ENCODE measurements at regions not wholly inside any gene's neighbourhood (a gene's known extent, or its start where the extent isn't known, plus 50 kb on each side); places are given as distances from the start of the nearest gene placed in this dataset.
A peak's percentile ranks its signal among the peaks of the same experiment; 100 is the strongest.

DNA sequence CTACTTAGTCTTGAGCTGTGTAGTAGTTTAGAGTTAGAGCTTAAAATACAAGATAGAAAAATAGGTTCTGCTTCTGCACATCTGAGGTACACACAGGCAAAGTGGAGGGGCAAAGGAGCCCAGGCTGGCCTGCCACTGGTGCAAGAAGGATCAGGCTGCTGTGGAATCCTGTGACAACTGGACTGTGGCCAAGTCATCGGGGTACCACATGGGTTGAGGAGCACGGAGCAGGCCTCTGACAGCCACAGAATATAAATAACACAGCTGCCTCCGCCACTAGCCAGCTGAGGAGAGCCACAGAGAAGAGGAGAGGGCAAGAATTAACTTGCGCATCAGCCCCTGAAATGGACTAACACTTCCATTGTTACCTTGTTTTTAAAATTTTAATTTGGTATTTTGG is 206.0 kb upstream of the MARCKS start:
- no peak overlapping the region for H3K4me3 ChIP-seq (ENCODE audit: low read depth, low read length)
- TF ChIP-seq, protein P1, sequence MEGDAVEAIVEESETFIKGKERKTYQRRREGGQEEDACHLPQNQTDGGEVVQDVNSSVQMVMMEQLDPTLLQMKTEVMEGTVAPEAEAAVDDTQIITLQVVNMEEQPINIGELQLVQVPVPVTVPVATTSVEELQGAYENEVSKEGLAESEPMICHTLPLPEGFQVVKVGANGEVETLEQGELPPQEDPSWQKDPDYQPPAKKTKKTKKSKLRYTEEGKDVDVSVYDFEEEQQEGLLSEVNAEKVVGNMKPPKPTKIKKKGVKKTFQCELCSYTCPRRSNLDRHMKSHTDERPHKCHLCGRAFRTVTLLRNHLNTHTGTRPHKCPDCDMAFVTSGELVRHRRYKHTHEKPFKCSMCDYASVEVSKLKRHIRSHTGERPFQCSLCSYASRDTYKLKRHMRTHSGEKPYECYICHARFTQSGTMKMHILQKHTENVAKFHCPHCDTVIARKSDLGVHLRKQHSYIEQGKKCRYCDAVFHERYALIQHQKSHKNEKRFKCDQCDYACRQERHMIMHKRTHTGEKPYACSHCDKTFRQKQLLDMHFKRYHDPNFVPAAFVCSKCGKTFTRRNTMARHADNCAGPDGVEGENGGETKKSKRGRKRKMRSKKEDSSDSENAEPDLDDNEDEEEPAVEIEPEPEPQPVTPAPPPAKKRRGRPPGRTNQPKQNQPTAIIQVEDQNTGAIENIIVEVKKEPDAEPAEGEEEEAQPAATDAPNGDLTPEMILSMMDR (IDR thresholded peaks at IDR 0.05; ENCODE audit: insufficient read depth, low read depth, low read length, missing control alignments) = no peak
- no peak for DNase-seq (ENCODE audit: low read depth)

GRCh38 chr6:113651920-113652319 is 205.2 kb upstream of the MARCKS start:
- TF ChIP-seq, protein P1 (IDR thresholded peaks at IDR 0.05; ENCODE audit: insufficient read depth, low read depth, low read length, missing control alignments) = no peak
- no peak overlapping the region for H3K4me3 ChIP-seq (ENCODE audit: low read depth, low read length)
- peak; percentile 50 for DNase-seq (ENCODE audit: low read depth)

- H3K4me3 ChIP-seq (ENCODE audit: low read depth, low read length) = no peak overlapping the region
- TF ChIP-seq, protein P1 (IDR thresholded peaks at IDR 0.05; ENCODE audit: insufficient read depth, low read depth, low read length, missing control alignments) = no peak
- DNase-seq (ENCODE audit: low read depth) = no peak
Measured at GRCh38 chr6:113653275-113653674, 203.9 kb upstream of the MARCKS start.

DNA sequence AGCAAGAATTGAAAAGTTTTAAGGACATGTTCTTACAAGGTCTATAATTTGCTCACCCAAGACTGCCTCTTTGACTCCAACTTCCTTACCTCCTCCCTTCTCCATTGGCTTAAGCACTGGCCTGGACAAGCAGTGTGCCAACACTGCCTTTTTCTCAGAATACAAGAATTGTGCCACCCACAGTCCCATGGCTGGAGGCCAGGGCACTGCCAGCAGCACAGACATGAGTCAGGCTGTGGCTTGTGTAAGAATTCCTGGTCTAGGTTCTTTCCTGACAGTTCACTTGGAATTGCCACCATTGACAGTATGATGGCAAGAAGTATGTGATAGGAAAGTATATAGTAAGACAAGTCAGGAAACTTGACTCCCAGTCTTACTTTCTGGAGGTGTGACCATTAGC is 202.7 kb upstream of the MARCKS start:
- TF ChIP-seq, protein P1 (IDR thresholded peaks at IDR 0.05; ENCODE audit: insufficient read depth, low read depth, low read length, missing control alignments) = no peak
- H3K4me3 ChIP-seq (ENCODE audit: low read depth, low read length) = no peak overlapping the region
- no peak for DNase-seq (ENCODE audit: low read depth)

- DNase-seq (ENCODE audit: low read depth) = no peak
- TF ChIP-seq, protein P1 (IDR thresholded peaks at IDR 0.05; ENCODE audit: insufficient read depth, low read depth, low read length, missing control alignments) = no peak
- H3K4me3 ChIP-seq (ENCODE audit: low read depth, low read length) = no peak overlapping the region
Measured at GRCh38 chr6:113655761-113656160, 201.4 kb upstream of the MARCKS start.

DNA sequence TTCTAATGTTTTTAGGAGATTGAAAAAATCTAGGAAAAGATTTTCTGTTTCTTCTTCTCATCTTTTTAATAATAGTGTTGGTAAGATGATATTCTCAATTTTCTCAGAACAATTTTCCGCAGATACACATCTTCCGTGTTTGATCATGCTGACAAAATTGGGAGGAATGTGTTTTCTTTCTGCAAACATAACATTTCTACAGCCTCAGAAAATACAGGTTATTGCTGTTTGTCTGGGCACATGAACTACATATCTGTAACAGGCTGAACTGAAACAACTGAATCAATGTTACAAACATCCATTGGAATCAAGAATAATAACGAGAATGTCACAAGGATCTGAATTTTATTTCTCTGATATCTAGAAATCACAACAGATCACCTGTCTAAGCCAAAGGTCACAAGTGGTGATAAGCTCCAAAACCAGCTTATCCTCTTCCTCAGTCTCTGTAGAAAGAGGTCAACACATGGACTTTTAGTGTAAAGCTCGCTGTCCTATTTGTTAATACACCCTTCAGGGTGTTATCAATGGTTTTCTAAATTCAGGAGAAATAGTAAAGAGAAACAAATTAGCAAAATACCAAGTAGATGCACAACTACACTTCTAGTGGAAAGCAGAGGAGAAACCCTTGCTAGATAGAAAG is 197.3 kb upstream of the MARCKS start:
- no peak overlapping the region for H3K4me3 ChIP-seq (ENCODE audit: low read depth, low read length)
- no peak for DNase-seq (ENCODE audit: low read depth)
- TF ChIP-seq, protein P1 (IDR thresholded peaks at IDR 0.05; ENCODE audit: insufficient read depth, low read depth, low read length, missing control alignments) = no peak

DNA sequence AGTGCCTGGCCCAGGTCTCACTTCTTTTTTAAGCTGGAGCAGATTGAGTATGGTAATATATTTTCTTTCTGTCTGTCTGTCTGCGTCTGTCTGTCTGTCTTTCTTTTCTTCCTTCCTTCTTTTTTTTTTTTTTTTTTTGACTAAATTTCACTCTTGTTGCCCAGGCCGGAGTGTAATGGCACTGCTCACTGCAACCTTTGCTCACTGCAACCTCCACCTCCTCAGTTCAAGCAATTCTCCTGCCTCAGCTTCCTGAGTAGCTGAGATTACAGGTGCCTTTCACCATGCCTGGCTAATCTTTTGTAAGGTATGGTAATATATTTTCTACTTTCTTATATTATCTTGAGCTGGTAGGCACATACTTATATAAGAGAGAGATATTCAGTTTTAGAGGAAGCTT is 196.3 kb upstream of the MARCKS start:
- H3K4me3 ChIP-seq (ENCODE audit: low read depth, low read length) = no peak overlapping the region
- TF ChIP-seq, protein P1 (IDR thresholded peaks at IDR 0.05; ENCODE audit: insufficient read depth, low read depth, low read length, missing control alignments) = no peak
- DNase-seq (ENCODE audit: low read depth) = no peak

All from GM12865 (cell line).